ENCODE measurements at regions not wholly inside any gene's neighbourhood (a gene's known extent, or its start where the extent isn't known, plus 50 kb on each side); places are given as distances from the start of the nearest gene placed in this dataset.

GRCh38 chr18:40109252-40110049 is 1845.6 kb upstream of the PIK3C3 start:
- H3K36me3 ChIP-seq, result no peaks in the 10 kb centered on the region
- peaks cover 5% of the 10 kb centered on the region; the same call in 1 of the 2 replicates for H3K9me3 ChIP-seq (replicated peaks)
- no peak overlapping the region for H3K4me3 ChIP-seq
- H3K27ac ChIP-seq, result no peak overlapping the region
- no peak for DNase-seq (ENCODE audit: low read depth in 1 of 2, low spot score in 2 of 2)
- no peaks in the 10 kb centered on the region for H3K4me1 ChIP-seq (replicated peaks)
- no peaks in the 10 kb centered on the region for H3K27me3 ChIP-seq (replicated peaks)

GRCh38 chr18:40108596-40108995 is 1846.4 kb upstream of the PIK3C3 start:
- no peak for DNase-seq (ENCODE audit: low read depth in 1 of 2, low spot score in 2 of 2)
- H3K4me3 ChIP-seq, result no peak overlapping the region
- peaks cover 5% of the 10 kb centered on the region; the same call in 1 of the 2 replicates for H3K9me3 ChIP-seq (replicated peaks)
- no peaks in the 10 kb centered on the region for H3K36me3 ChIP-seq
- no peaks in the 10 kb centered on the region for H3K4me1 ChIP-seq (replicated peaks)
- no peaks in the 10 kb centered on the region for H3K27me3 ChIP-seq (replicated peaks)
- no peak overlapping the region for H3K27ac ChIP-seq

GRCh38 chr18:40102903-40103302 is 1852.1 kb upstream of the PIK3C3 start:
- no peak for DNase-seq (ENCODE audit: low read depth in 1 of 2, low spot score in 2 of 2)
- H3K36me3 ChIP-seq, result no peaks in the 10 kb centered on the region
- H3K9me3 ChIP-seq (replicated peaks), result peaks cover 4% of the 10 kb centered on the region
- H3K27me3 ChIP-seq (replicated peaks), result no peaks in the 10 kb centered on the region
- no peak overlapping the region for H3K4me3 ChIP-seq
- H3K27ac ChIP-seq, result no peak overlapping the region
- no peaks in the 10 kb centered on the region for H3K4me1 ChIP-seq (replicated peaks)

- Histone ChIP-seq H3K9me3 (replicated peaks) (peaks cover 9% of the 10 kb centered on the region), H3K4me1 (replicated peaks) (no peaks in the 10 kb centered on the region), H3K27ac (no peak overlapping the region), H3K27me3 (replicated peaks) (no peaks in the 10 kb centered on the region), H3K36me3 (no peaks in the 10 kb centered on the region), H3K4me3 (no peak overlapping the region)
- DNase-seq (ENCODE audit: low read depth in 1 of 2, low spot score in 2 of 2), result no peak
Measured at GRCh38 chr18:40099641-40100040, 1855.4 kb upstream of the PIK3C3 start.

- no peaks in the 10 kb centered on the region for H3K27me3 ChIP-seq (replicated peaks)
- no peak for DNase-seq (ENCODE audit: low read depth in 1 of 2, low spot score in 2 of 2)
- peaks cover 12% of the 10 kb centered on the region for H3K9me3 ChIP-seq (replicated peaks)
Measured at GRCh38 chr18:40096675-40097074, 1858.4 kb upstream of the PIK3C3 start.

DNA sequence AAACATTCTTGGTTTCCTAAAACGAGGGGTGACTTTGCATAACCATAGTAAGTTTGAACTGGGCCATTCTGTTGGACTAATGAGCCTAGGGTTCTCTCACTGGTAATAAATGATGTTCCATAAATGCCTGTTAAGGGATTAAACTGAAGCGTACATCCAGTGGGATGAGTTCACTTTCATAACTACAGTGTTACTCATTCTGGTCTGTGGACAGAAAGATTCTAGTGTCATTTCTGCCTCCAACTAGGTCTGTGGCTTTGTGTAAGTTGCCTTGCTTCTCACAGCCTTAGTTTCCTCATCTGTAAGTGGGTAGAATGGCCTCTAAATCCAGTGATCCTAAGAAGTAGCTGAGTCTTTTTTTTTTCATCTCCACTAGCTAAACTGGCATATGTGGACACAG is 1860.6 kb upstream of the PIK3C3 start:
- H3K27me3 ChIP-seq (replicated peaks), result no peaks in the 10 kb centered on the region
- no peak overlapping the region for H3K27ac ChIP-seq
- no peak for DNase-seq (ENCODE audit: low read depth in 1 of 2, low spot score in 2 of 2)
- H3K9me3 ChIP-seq (replicated peaks), result peaks cover 7% of the 10 kb centered on the region; the same call in 1 of the 2 replicates
- H3K4me1 ChIP-seq (replicated peaks), result no peaks in the 10 kb centered on the region
- no peaks in the 10 kb centered on the region for H3K36me3 ChIP-seq
- H3K4me3 ChIP-seq, result no peak overlapping the region

More at GRCh38 chr18:40096675-40097074, 1858.4 kb upstream of the PIK3C3 start:
- Histone ChIP-seq H3K27ac (no peak overlapping the region), H3K36me3 (no peaks in the 10 kb centered on the region), H3K4me3 (no peak overlapping the region), H3K4me1 (replicated peaks) (no peaks in the 10 kb centered on the region)

- Histone ChIP-seq H3K4me1 (replicated peaks) (no peaks in the 10 kb centered on the region), H3K4me3 (no peak overlapping the region), H3K9me3 (replicated peaks) (peaks cover 7% of the 10 kb centered on the region; the same call in 1 of the 2 replicates), H3K27me3 (replicated peaks) (no peaks in the 10 kb centered on the region), H3K27ac (no peak overlapping the region), H3K36me3 (no peaks in the 10 kb centered on the region)
- no peak for DNase-seq (ENCODE audit: low read depth in 1 of 2, low spot score in 2 of 2)
Measured at GRCh38 chr18:40088130-40088529, 1866.9 kb upstream of the PIK3C3 start.

- no peak overlapping the region for H3K4me3 ChIP-seq
- no peaks in the 10 kb centered on the region for H3K4me1 ChIP-seq (replicated peaks)
- no peaks in the 10 kb centered on the region for H3K36me3 ChIP-seq
- peaks cover 12% of the 10 kb centered on the region; the same call in 1 of the 2 replicates for H3K9me3 ChIP-seq (replicated peaks)
- no peaks in the 10 kb centered on the region for H3K27me3 ChIP-seq (replicated peaks)
- no peak for DNase-seq (ENCODE audit: low read depth in 1 of 2, low spot score in 2 of 2)
- H3K27ac ChIP-seq, result no peak overlapping the region
Measured at GRCh38 chr18:40079786-40080185, 1875.2 kb upstream of the PIK3C3 start.

DNA sequence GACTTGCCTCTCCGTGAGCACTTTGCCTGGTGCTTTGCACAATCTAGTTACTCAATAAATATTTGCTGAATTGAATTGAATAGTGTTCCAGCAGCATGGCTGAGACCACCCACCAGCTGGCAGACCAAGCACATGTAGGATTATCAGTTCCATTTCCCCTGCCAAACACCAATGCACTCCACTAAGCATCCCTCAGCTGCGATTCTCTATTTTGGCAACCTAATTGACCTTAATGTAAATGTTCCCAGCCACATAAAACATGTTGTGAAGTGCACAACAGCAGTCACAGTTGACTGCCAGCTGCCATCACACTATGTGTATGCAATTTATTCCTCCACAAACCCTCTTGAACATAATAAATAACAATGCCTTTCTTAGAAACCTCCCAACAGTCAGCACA is 1879.4 kb upstream of the PIK3C3 start:
- Histone ChIP-seq H3K27ac (no peak overlapping the region), H3K4me3 (no peak overlapping the region), H3K36me3 (no peaks in the 10 kb centered on the region), H3K9me3 (replicated peaks) (peaks cover 11% of the 10 kb centered on the region; the same call in 1 of the 2 replicates), H3K4me1 (replicated peaks) (no peaks in the 10 kb centered on the region), H3K27me3 (replicated peaks) (no peaks in the 10 kb centered on the region; the same call in 1 of the 2 replicates)
- no peak for DNase-seq (ENCODE audit: low read depth in 1 of 2, low spot score in 2 of 2)

DNA sequence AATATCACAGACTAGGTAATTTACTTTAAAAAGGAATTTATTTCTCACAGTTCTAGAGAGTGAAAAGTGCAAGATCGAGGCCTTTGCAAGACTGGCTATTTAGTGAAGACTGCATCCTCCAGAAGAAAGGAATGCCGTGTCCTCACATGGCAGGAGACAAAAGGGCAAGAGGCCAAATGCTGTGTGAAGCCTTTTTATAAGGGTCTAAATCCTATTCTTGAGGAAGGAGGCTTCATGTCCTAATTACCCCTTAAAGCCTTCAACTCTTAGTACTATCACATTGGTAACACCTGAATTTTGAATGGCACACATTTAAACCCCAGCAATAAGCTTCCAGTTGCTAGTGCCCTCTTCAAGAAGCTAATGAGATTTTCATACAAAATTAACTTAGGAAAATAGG is 1882.3 kb upstream of the PIK3C3 start:
- DNase-seq (ENCODE audit: low read depth in 1 of 2, low spot score in 2 of 2), result no peak
- Histone ChIP-seq H3K27ac (no peak overlapping the region), H3K9me3 (replicated peaks) (peaks cover 9% of the 10 kb centered on the region; the same call in 1 of the 2 replicates), H3K27me3 (replicated peaks) (no peaks in the 10 kb centered on the region; the same call in 1 of the 2 replicates), H3K36me3 (no peaks in the 10 kb centered on the region), H3K4me3 (no peak overlapping the region), H3K4me1 (replicated peaks) (no peaks in the 10 kb centered on the region)

GRCh38 chr18:40066368-40066767 is 1888.7 kb upstream of the PIK3C3 start:
- Histone ChIP-seq H3K9me3 (replicated peaks) (no peaks in the 10 kb centered on the region), H3K27me3 (replicated peaks) (no peaks in the 10 kb centered on the region), H3K27ac (no peak overlapping the region), H3K4me1 (replicated peaks) (no peaks in the 10 kb centered on the region), H3K4me3 (no peak overlapping the region), H3K36me3 (no peaks in the 10 kb centered on the region)
- DNase-seq (ENCODE audit: low read depth in 1 of 2, low spot score in 2 of 2), result no peak

DNA sequence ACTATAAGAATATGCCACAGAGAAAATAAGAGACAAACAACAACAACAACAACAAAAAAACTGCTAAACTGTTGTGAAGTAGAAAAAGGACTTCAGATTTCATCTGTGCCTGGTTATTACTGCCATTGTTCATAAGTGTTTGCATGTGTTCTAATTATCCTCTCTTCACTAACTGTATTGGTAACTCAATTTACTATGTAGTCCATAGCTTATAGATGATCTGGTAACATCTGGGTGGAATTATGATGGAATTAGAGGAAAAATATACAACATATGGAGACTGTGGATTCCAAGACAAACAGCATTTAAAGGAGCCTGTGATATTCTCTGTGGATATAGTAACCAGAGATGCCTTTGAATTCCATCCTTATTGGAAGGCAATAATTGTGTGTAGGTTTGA is 1891.5 kb upstream of the PIK3C3 start:
- no peak overlapping the region for H3K4me3 ChIP-seq
- H3K9me3 ChIP-seq (replicated peaks), result no peaks in the 10 kb centered on the region; the same call in 1 of the 2 replicates
- H3K27me3 ChIP-seq (replicated peaks), result no peaks in the 10 kb centered on the region
- no peaks in the 10 kb centered on the region for H3K4me1 ChIP-seq (replicated peaks)
- DNase-seq (ENCODE audit: low read depth in 1 of 2, low spot score in 2 of 2), result no peak
- H3K27ac ChIP-seq, result no peak overlapping the region
- H3K36me3 ChIP-seq, result no peaks in the 10 kb centered on the region

GRCh38 chr18:40061086-40061485 is 1893.9 kb upstream of the PIK3C3 start:
- DNase-seq (ENCODE audit: low read depth in 1 of 2, low spot score in 2 of 2), result no peak
- Histone ChIP-seq H3K27ac (no peak overlapping the region), H3K4me1 (replicated peaks) (no peaks in the 10 kb centered on the region), H3K27me3 (replicated peaks) (no peaks in the 10 kb centered on the region), H3K9me3 (replicated peaks) (no peaks in the 10 kb centered on the region; the same call in 1 of the 2 replicates), H3K4me3 (no peak overlapping the region), H3K36me3 (no peaks in the 10 kb centered on the region)

GRCh38 chr18:40060562-40060961 is 1894.5 kb upstream of the PIK3C3 start:
- no peak for DNase-seq (ENCODE audit: low read depth in 1 of 2, low spot score in 2 of 2)
- Histone ChIP-seq H3K9me3 (replicated peaks) (no peaks in the 10 kb centered on the region; the same call in 1 of the 2 replicates), H3K27me3 (replicated peaks) (no peaks in the 10 kb centered on the region), H3K36me3 (no peaks in the 10 kb centered on the region), H3K4me1 (replicated peaks) (no peaks in the 10 kb centered on the region), H3K4me3 (no peak overlapping the region), H3K27ac (no peak overlapping the region)
